SJSA1 (cell line): ENCODE measurements at regions not wholly inside any gene's neighbourhood (a gene's known extent, or its start where the extent isn't known, plus 50 kb on each side); places are given as distances from the start of the nearest gene placed in this dataset.

Experiments used
- DNase-seq, 2 experiments: peaks; one replicate each; pipeline ENCODE4 v3.0.0-alpha.2; 2015 to 2020; ENCODE audit warnings: low spot score in 2 of 2, low read depth in 1 of 2
- H3K27ac ChIP-seq: fragments of 250-450 bp; sonication (Bioruptor Pico); 2 replicates; pipeline ENCODE4 v1.5.1; 2020; ENCODE audit warnings: mild to moderate bottlenecking, moderate library complexity
- H3K27me3 ChIP-seq: fragments of 250-450 bp; sonication (Bioruptor Pico); replicated peaks from 2 replicates; pipeline ENCODE4 v1.5.1; 2020; ENCODE audit warnings: mild to moderate bottlenecking, moderate library complexity
- H3K36me3 ChIP-seq: fragments of 250-450 bp; sonication (Bioruptor Pico); 2 replicates; pipeline ENCODE4 v1.5.1; 2020; ENCODE audit warnings: mild to moderate bottlenecking
- H3K4me1 ChIP-seq: fragments of 250-450 bp; sonication (Bioruptor Pico); replicated peaks from 2 replicates; pipeline ENCODE4 v1.6.1; 2021; ENCODE audit warnings: mild to moderate bottlenecking
- H3K4me3 ChIP-seq: fragments of 250-450 bp; sonication (Bioruptor Pico); 2 replicates; pipeline ENCODE4 v1.5.1; 2020; ENCODE audit warnings: mild to moderate bottlenecking
- H3K9me3 ChIP-seq: fragments of 250-450 bp; sonication (Bioruptor Pico); replicated peaks from 2 replicates; pipeline ENCODE4 v1.5.1; 2020; ENCODE audit warnings: mild to moderate bottlenecking

- no peak for DNase-seq
- no peaks in the 10 kb centered on the region for H3K27me3 ChIP-seq
- no peak overlapping the region for H3K27ac ChIP-seq
- H3K4me3 ChIP-seq: no peak overlapping the region
- H3K4me1 ChIP-seq: no peaks in the 10 kb centered on the region
- no peaks in the 10 kb centered on the region for H3K9me3 ChIP-seq
- no peaks in the 10 kb centered on the region for H3K36me3 ChIP-seq
Observed at GRCh38 chr5:21140987-21141386, 1153.0 kb upstream of the CDH18 start.

GRCh38 chr5:21126236-21126635 lies 1138.2 kb upstream of the CDH18 start:
- no peak for DNase-seq
- Histone ChIP-seq H3K36me3 (no peaks in the 10 kb centered on the region), H3K4me3 (no peak overlapping the region), H3K9me3 (no peaks in the 10 kb centered on the region), H3K27me3 (no peaks in the 10 kb centered on the region), H3K4me1 (no peaks in the 10 kb centered on the region), H3K27ac (no peak overlapping the region)

- no peak for DNase-seq
- no peaks in the 10 kb centered on the region for H3K9me3 ChIP-seq
- H3K4me1 ChIP-seq: no peaks in the 10 kb centered on the region
- no peaks in the 10 kb centered on the region for H3K36me3 ChIP-seq
- no peaks in the 10 kb centered on the region for H3K27me3 ChIP-seq
- no peak overlapping the region for H3K27ac ChIP-seq
- H3K4me3 ChIP-seq: no peak overlapping the region
Observed at GRCh38 chr5:21125238-21125983, 1137.4 kb upstream of the CDH18 start.

GRCh38 chr5:21121213-21121612 lies 1133.2 kb upstream of the CDH18 start:
- no peak for DNase-seq
- Histone ChIP-seq H3K36me3 (no peaks in the 10 kb centered on the region), H3K9me3 (no peaks in the 10 kb centered on the region), H3K4me1 (no peaks in the 10 kb centered on the region), H3K27ac (no peak overlapping the region), H3K27me3 (no peaks in the 10 kb centered on the region), H3K4me3 (no peak overlapping the region)

- no peak for DNase-seq
- no peak overlapping the region for H3K4me3 ChIP-seq
- no peak overlapping the region for H3K27ac ChIP-seq
- H3K27me3 ChIP-seq: no peaks in the 10 kb centered on the region
- H3K4me1 ChIP-seq: no peaks in the 10 kb centered on the region
- no peaks in the 10 kb centered on the region for H3K36me3 ChIP-seq
- no peaks in the 10 kb centered on the region for H3K9me3 ChIP-seq
Observed at GRCh38 chr5:21097661-21098060, 1109.7 kb upstream of the CDH18 start.

GRCh38 chr5:21094619-21095018 lies 1106.6 kb upstream of the CDH18 start:
- Histone ChIP-seq H3K27ac (no peak overlapping the region), H3K9me3 (no peaks in the 10 kb centered on the region), H3K4me1 (no peaks in the 10 kb centered on the region), H3K27me3 (no peaks in the 10 kb centered on the region), H3K4me3 (no peak overlapping the region), H3K36me3 (no peaks in the 10 kb centered on the region)
- DNase-seq: no peak

GRCh38 chr5:21087766-21088165 lies 1099.8 kb upstream of the CDH18 start:
- Histone ChIP-seq H3K27me3 (no peaks in the 10 kb centered on the region), H3K27ac (no peak overlapping the region), H3K9me3 (no peaks in the 10 kb centered on the region), H3K4me3 (no peak overlapping the region), H3K4me1 (no peaks in the 10 kb centered on the region), H3K36me3 (no peaks in the 10 kb centered on the region)
- no peak for DNase-seq

GRCh38 chr5:21085791-21086190 lies 1097.8 kb upstream of the CDH18 start:
- Histone ChIP-seq H3K4me1 (no peaks in the 10 kb centered on the region), H3K36me3 (no peaks in the 10 kb centered on the region), H3K4me3 (no peak overlapping the region), H3K9me3 (no peaks in the 10 kb centered on the region), H3K27me3 (no peaks in the 10 kb centered on the region), H3K27ac (no peak overlapping the region)
- no peak for DNase-seq

- DNase-seq: no peak
- Histone ChIP-seq H3K9me3 (no peaks in the 10 kb centered on the region), H3K4me1 (no peaks in the 10 kb centered on the region), H3K27me3 (no peaks in the 10 kb centered on the region), H3K36me3 (no peaks in the 10 kb centered on the region), H3K27ac (no peak overlapping the region), H3K4me3 (no peak overlapping the region)
Observed at GRCh38 chr5:21071986-21072385, 1084.0 kb upstream of the CDH18 start.

GRCh38 chr5:21071421-21071820 lies 1083.4 kb upstream of the CDH18 start:
- Histone ChIP-seq H3K27me3 (no peaks in the 10 kb centered on the region), H3K4me3 (no peak overlapping the region), H3K27ac (no peak overlapping the region), H3K36me3 (no peaks in the 10 kb centered on the region), H3K9me3 (no peaks in the 10 kb centered on the region), H3K4me1 (no peaks in the 10 kb centered on the region)
- DNase-seq: no peak

GRCh38 chr5:21070858-21071257 lies 1082.9 kb upstream of the CDH18 start:
- Histone ChIP-seq H3K4me3 (no peak overlapping the region), H3K27ac (no peak overlapping the region), H3K9me3 (no peaks in the 10 kb centered on the region), H3K27me3 (no peaks in the 10 kb centered on the region), H3K4me1 (no peaks in the 10 kb centered on the region), H3K36me3 (no peaks in the 10 kb centered on the region)
- DNase-seq: no peak

- no peak overlapping the region for H3K27ac ChIP-seq
- no peaks in the 10 kb centered on the region for H3K27me3 ChIP-seq
- DNase-seq: no peak
- H3K4me1 ChIP-seq: no peaks in the 10 kb centered on the region
- no peak overlapping the region for H3K4me3 ChIP-seq
- H3K36me3 ChIP-seq: no peaks in the 10 kb centered on the region
- no peaks in the 10 kb centered on the region for H3K9me3 ChIP-seq
Observed at GRCh38 chr5:21067724-21068123, 1079.7 kb upstream of the CDH18 start.

- Histone ChIP-seq H3K36me3 (no peaks in the 10 kb centered on the region), H3K9me3 (no peaks in the 10 kb centered on the region), H3K4me1 (no peaks in the 10 kb centered on the region), H3K27ac (no peak overlapping the region), H3K4me3 (no peak overlapping the region), H3K27me3 (no peaks in the 10 kb centered on the region)
- DNase-seq: no peak
Observed at GRCh38 chr5:21063146-21063545, 1075.1 kb upstream of the CDH18 start.

GRCh38 chr5:21058289-21058688 lies 1070.3 kb upstream of the CDH18 start:
- Histone ChIP-seq H3K9me3 (no peaks in the 10 kb centered on the region), H3K27me3 (no peaks in the 10 kb centered on the region), H3K4me3 (no peak overlapping the region), H3K4me1 (no peaks in the 10 kb centered on the region), H3K27ac (no peak overlapping the region), H3K36me3 (no peaks in the 10 kb centered on the region)
- DNase-seq: no peak

GRCh38 chr5:21051945-21052344 lies 1063.9 kb upstream of the CDH18 start:
- Histone ChIP-seq H3K27ac (no peak overlapping the region), H3K36me3 (no peaks in the 10 kb centered on the region), H3K4me3 (no peak overlapping the region), H3K9me3 (no peaks in the 10 kb centered on the region), H3K4me1 (no peaks in the 10 kb centered on the region), H3K27me3 (no peaks in the 10 kb centered on the region)
- no peak for DNase-seq
